ENCODE measurements at regions not wholly inside any gene's neighbourhood (a gene's known extent, or its start where the extent isn't known, plus 50 kb on each side); places are given as distances from the start of the nearest gene placed in this dataset.

GRCh38 chrX:38887222-38887621 lies 86.0 kb downstream of the MID1IP1 start:
- DNase-seq (ENCODE audit: low read depth in 2 of 2) = no peak

GRCh38 chrX:38890326-38890725 lies 89.1 kb downstream of the MID1IP1 start:
- DNase-seq (ENCODE audit: low read depth in 2 of 2) = no peak

GRCh38 chrX:38890963-38891362 lies 89.7 kb downstream of the MID1IP1 start:
- DNase-seq (ENCODE audit: low read depth in 2 of 2) = no peak

- DNase-seq (ENCODE audit: low read depth in 2 of 2) = peak in 1 of 2 donors; percentile 6
Observed at GRCh38 chrX:38891641-38892413, 90.6 kb downstream of the MID1IP1 start.

GRCh38 chrX:38893441-38893840 lies 92.2 kb downstream of the MID1IP1 start:
- no peak for DNase-seq (ENCODE audit: low read depth in 2 of 2)

GRCh38 chrX:38895775-38896174 lies 94.5 kb downstream of the MID1IP1 start:
- DNase-seq (ENCODE audit: low read depth in 2 of 2) = no peak

GRCh38 chrX:38896724-38897298 lies 95.6 kb downstream of the MID1IP1 start:
- DNase-seq (ENCODE audit: low read depth in 2 of 2) = no peak

GRCh38 chrX:38898261-38898660 lies 97.0 kb downstream of the MID1IP1 start:
- no peak for DNase-seq (ENCODE audit: low read depth in 2 of 2)

GRCh38 chrX:38899650-38900049 lies 98.4 kb downstream of the MID1IP1 start:
- DNase-seq (ENCODE audit: low read depth in 2 of 2) = no peak

GRCh38 chrX:38900719-38901118 lies 99.5 kb downstream of the MID1IP1 start:
- DNase-seq (ENCODE audit: low read depth in 2 of 2) = no peak

GRCh38 chrX:38902972-38903492 lies 101.8 kb downstream of the MID1IP1 start:
- no peak for DNase-seq (ENCODE audit: low read depth in 2 of 2)

- no peak for DNase-seq (ENCODE audit: low read depth in 2 of 2)
Observed at GRCh38 chrX:38916801-38917200, 115.5 kb downstream of the MID1IP1 start.

- DNase-seq (ENCODE audit: low read depth in 2 of 2) = no peak
Observed at GRCh38 chrX:38917954-38918353, 116.7 kb downstream of the MID1IP1 start.

- no peak for DNase-seq (ENCODE audit: low read depth in 2 of 2)
Observed at GRCh38 chrX:38919202-38919601, 117.9 kb downstream of the MID1IP1 start.

- DNase-seq (ENCODE audit: low read depth in 2 of 2) = no peak
Observed at GRCh38 chrX:38919853-38920528, 118.7 kb downstream of the MID1IP1 start.

GRCh38 chrX:38923451-38923969 lies 122.3 kb downstream of the MID1IP1 start:
- no peak for DNase-seq (ENCODE audit: low read depth in 2 of 2)

GRCh38 chrX:38927592-38927991 lies 126.3 kb downstream of the MID1IP1 start:
- DNase-seq (ENCODE audit: low read depth in 2 of 2) = no peak

- DNase-seq (ENCODE audit: low read depth in 2 of 2) = no peak
Observed at GRCh38 chrX:38929966-38930421, 128.7 kb downstream of the MID1IP1 start.

- no peak for DNase-seq (ENCODE audit: low read depth in 2 of 2)
Observed at GRCh38 chrX:38930474-38930873, 129.2 kb downstream of the MID1IP1 start.

GRCh38 chrX:38935561-38935960 lies 134.3 kb downstream of the MID1IP1 start:
- no peak for DNase-seq (ENCODE audit: low read depth in 2 of 2)

- no peak for DNase-seq (ENCODE audit: low read depth in 2 of 2)
Observed at GRCh38 chrX:38937400-38937799, 136.1 kb downstream of the MID1IP1 start.

- DNase-seq (ENCODE audit: low read depth in 2 of 2) = no peak
Observed at GRCh38 chrX:38937926-38938325, 136.7 kb downstream of the MID1IP1 start.
